Ovary (tissue), 3 donors: ENCODE measurements at regions not wholly inside any gene's neighbourhood (a gene's known extent, or its start where the extent isn't known, plus 50 kb on each side); places are given as distances from the start of the nearest gene placed in this dataset.

ENCODE experiments used
- POLR2A ChIP-seq: fragments of 450-650 bp; IDR thresholded peaks from one replicate; pipeline ENCODE4 v1.6.1; 2017; ENCODE audit warnings: antibody characterized with exemption, mild to moderate bottlenecking, moderate library complexity
- TF ChIP-seq, protein P1 (sequence below), 3 donors: fragments of 450-650 bp in 2 of 3; fragments of 200-600 bp in 1 of 3; IDR thresholded peaks; one replicate each; pipeline versions ENCODE4 v1.5.1 to v1.8.0; 2016 to 2022; ENCODE audit warnings: antibody characterized with exemption in 3 of 3, mild to moderate bottlenecking in 1 of 3
- donor health status: DM: no; HTN: no; CAD: no.

DNA sequence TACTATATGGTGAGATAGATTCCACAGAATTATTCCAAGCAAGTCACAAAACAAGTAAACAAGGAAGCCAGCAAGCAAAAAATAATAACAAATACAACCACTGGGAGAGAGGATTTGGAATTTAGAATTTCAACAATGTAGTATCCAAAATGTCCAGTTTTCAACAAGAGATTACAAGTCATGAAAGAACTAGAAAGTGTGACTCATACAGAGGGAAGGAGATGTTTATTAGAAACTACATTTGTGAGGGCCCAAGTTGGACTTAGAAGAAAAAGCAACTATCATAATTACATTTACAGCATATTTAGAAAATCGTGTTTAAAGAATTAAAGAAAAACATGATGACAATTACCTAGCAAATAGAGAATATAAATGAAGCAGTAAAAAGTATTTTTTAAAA lies 494.6 kb upstream of the ID4 start:
- TF ChIP-seq, protein P1, sequence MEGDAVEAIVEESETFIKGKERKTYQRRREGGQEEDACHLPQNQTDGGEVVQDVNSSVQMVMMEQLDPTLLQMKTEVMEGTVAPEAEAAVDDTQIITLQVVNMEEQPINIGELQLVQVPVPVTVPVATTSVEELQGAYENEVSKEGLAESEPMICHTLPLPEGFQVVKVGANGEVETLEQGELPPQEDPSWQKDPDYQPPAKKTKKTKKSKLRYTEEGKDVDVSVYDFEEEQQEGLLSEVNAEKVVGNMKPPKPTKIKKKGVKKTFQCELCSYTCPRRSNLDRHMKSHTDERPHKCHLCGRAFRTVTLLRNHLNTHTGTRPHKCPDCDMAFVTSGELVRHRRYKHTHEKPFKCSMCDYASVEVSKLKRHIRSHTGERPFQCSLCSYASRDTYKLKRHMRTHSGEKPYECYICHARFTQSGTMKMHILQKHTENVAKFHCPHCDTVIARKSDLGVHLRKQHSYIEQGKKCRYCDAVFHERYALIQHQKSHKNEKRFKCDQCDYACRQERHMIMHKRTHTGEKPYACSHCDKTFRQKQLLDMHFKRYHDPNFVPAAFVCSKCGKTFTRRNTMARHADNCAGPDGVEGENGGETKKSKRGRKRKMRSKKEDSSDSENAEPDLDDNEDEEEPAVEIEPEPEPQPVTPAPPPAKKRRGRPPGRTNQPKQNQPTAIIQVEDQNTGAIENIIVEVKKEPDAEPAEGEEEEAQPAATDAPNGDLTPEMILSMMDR (IDR thresholded peaks at IDR 0.05), result no peak
- no peak for TF ChIP-seq POLR2A
